GM12864 (cell line): ENCODE measurements at regions not wholly inside any gene's neighbourhood (a gene's known extent, or its start where the extent isn't known, plus 50 kb on each side); places are given as distances from the start of the nearest gene placed in this dataset.
"Not testable (repeated sequence)": the region's sequence is repeated elsewhere in the genome, so short reads cannot be mapped to it uniquely, and the experiment has no call there.

Source experiments
- DNase-seq: peaks from one replicate; pipeline ENCODE4 v3.0.0-alpha.2; 2011; ENCODE audit warnings: low read depth
- H3K4me3 ChIP-seq: 2 replicates; pipeline ENCODE4 v1.5.1; 2011; ENCODE audit warnings: mild to moderate bottlenecking, low read depth, low read length, control low read depth
- CTCF ChIP-seq: IDR thresholded peaks from 2 replicates; pipeline ENCODE4 v1.5.1; 2011; ENCODE audit warnings: low read depth, mild to moderate bottlenecking, moderate library complexity, low read length, control low read depth, inconsistent platforms; ENCODE audit errors: missing control alignments

- no peak for DNase-seq
- TF ChIP-seq CTCF, result no peak
- H3K4me3 ChIP-seq, result no peak overlapping the region
Measured at GRCh38 chr4:45283352-45283751, 557.0 kb upstream of the GNPDA2 start.

GRCh38 chr4:45280121-45280520, 553.8 kb upstream of the GNPDA2 start:
- no peak overlapping the region for H3K4me3 ChIP-seq
- no peak for TF ChIP-seq CTCF
- DNase-seq, result no peak

- no peak for TF ChIP-seq CTCF
- DNase-seq, result no peak
- no peak overlapping the region for H3K4me3 ChIP-seq
Measured at GRCh38 chr4:45275862-45276261, 549.5 kb upstream of the GNPDA2 start.

- DNase-seq, H3K4me3 ChIP-seq: not testable (repeated sequence)
Measured at GRCh38 chr4:45248106-45248505, 521.8 kb upstream of the GNPDA2 start.

GRCh38 chr4:45241976-45242375, 515.6 kb upstream of the GNPDA2 start:
- no peak for TF ChIP-seq CTCF
- H3K4me3 ChIP-seq, result no peak overlapping the region
- DNase-seq, result no peak

- no peak for DNase-seq
- no peak for TF ChIP-seq CTCF
- H3K4me3 ChIP-seq, result no peak overlapping the region
Measured at GRCh38 chr4:45229206-45229605, 502.9 kb upstream of the GNPDA2 start.

GRCh38 chr4:45215976-45216542, 489.7 kb upstream of the GNPDA2 start:
- TF ChIP-seq CTCF, result no peak
- H3K4me3 ChIP-seq, result no peak overlapping the region
- DNase-seq, result no peak

GRCh38 chr4:45208476-45208875, 482.1 kb upstream of the GNPDA2 start:
- not testable (repeated sequence) for DNase-seq, H3K4me3 ChIP-seq

GRCh38 chr4:45207864-45208331, 481.5 kb upstream of the GNPDA2 start:
- H3K4me3 ChIP-seq, DNase-seq: not testable (repeated sequence)

- not testable (repeated sequence) for H3K4me3 ChIP-seq, DNase-seq
Measured at GRCh38 chr4:45207241-45207863, 481.0 kb upstream of the GNPDA2 start.
